ENCODE measurements at regions not wholly inside any gene's neighbourhood (a gene's known extent, or its start where the extent isn't known, plus 50 kb on each side); places are given as distances from the start of the nearest gene placed in this dataset.

GRCh38 chr3:167163580-167163979 is 216.5 kb downstream of the ZBBX start:
- in situ Hi-C loops (cut with HindIII; ENCODE audit: low sequenced_read_pairs), result no loop called here
- no peak for DNase-seq (ENCODE audit: low read depth, low spot score)
- H3K4me3 ChIP-seq (ENCODE audit: low read depth, low read length), result no peak overlapping the region
- TF ChIP-seq CTCF (IDR thresholded peaks at IDR 0.05; ENCODE audit: low read depth, low read length), result no peak

DNA sequence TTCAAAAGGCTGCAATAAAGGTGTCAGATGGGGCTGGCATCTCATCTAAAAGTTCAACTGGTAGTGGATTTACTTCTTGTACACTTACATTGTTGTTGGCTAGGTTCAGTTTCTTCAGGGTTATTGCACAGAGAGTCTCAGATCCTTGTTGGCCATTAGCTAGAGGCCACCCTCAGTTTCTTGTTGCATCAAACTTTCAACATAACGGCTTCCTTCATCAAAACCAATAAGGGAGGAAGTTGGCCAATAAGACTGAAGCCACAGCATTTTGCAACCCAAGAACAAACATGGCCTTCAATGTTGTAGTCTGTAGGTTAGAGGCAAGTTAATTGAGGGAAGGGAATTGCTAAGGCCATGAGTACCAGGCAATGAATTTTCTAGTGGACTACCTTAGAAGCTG is 218.0 kb downstream of the ZBBX start:
- TF ChIP-seq CTCF (IDR thresholded peaks at IDR 0.05; ENCODE audit: low read depth, low read length), result no peak
- in situ Hi-C loops (cut with HindIII; ENCODE audit: low sequenced_read_pairs), result no loop called here
- no peak overlapping the region for H3K4me3 ChIP-seq (ENCODE audit: low read depth, low read length)
- DNase-seq (ENCODE audit: low read depth, low spot score), result no peak

- TF ChIP-seq CTCF (IDR thresholded peaks at IDR 0.05; ENCODE audit: low read depth, low read length), result no peak
- no peak for DNase-seq (ENCODE audit: low read depth, low spot score)
- no peak overlapping the region for H3K4me3 ChIP-seq (ENCODE audit: low read depth, low read length)
- in situ Hi-C loops (cut with HindIII; ENCODE audit: low sequenced_read_pairs), result no loop called here
These were observed 219.3 kb downstream of the ZBBX start for GRCh38 chr3:167160781-167161180.

- no peak overlapping the region for H3K4me3 ChIP-seq (ENCODE audit: low read depth, low read length)
- TF ChIP-seq CTCF (IDR thresholded peaks at IDR 0.05; ENCODE audit: low read depth, low read length), result no peak
- in situ Hi-C loops (cut with HindIII; ENCODE audit: low sequenced_read_pairs), result no loop called here
- DNase-seq (ENCODE audit: low read depth, low spot score), result no peak
These were observed 228.5 kb downstream of the ZBBX start for GRCh38 chr3:167151636-167152035.

GRCh38 chr3:167148136-167148535 is 232.0 kb downstream of the ZBBX start:
- in situ Hi-C loops (cut with HindIII; ENCODE audit: low sequenced_read_pairs), result no loop called here
- no peak for TF ChIP-seq CTCF (IDR thresholded peaks at IDR 0.05; ENCODE audit: low read depth, low read length)
- no peak overlapping the region for H3K4me3 ChIP-seq (ENCODE audit: low read depth, low read length)
- no peak for DNase-seq (ENCODE audit: low read depth, low spot score)

DNA sequence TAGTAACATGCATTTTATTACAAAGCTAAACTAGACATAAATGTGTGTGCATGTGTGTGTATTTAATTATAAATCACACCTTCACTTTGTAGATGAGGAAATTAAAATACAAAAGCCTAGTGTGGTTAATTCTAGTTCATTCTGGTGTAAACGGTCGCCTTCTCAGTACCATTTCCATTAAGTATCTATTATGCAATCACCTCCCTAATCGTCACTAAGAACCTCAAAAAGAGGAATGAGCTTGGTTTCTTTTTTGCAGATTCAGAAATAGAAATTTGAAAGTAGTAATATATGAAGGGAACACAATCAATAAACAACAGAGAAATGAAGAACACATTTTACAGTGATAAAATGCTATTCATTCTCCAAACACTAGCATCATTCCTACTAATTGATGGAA is 233.2 kb downstream of the ZBBX start:
- in situ Hi-C loops (cut with HindIII; ENCODE audit: low sequenced_read_pairs), result no loop called here
- no peak overlapping the region for H3K4me3 ChIP-seq (ENCODE audit: low read depth, low read length)
- no peak for DNase-seq (ENCODE audit: low read depth, low spot score)
- TF ChIP-seq CTCF (IDR thresholded peaks at IDR 0.05; ENCODE audit: low read depth, low read length), result no peak

Data from astrocyte of the spinal cord (primary cell).